Neural cell (in vitro differentiated cells): ENCODE measurements at regions not wholly inside any gene's neighbourhood (a gene's known extent, or its start where the extent isn't known, plus 50 kb on each side); places are given as distances from the start of the nearest gene placed in this dataset.

Source experiments
- EP300 ChIP-seq: fragments of 450-650 bp; conservative IDR thresholded peaks from 2 replicates; pipeline ENCODE4 v1.6.1; 2014; ENCODE audit warnings: antibody characterized with exemption, mild to moderate bottlenecking, moderate library complexity; ENCODE audit not compliant: poor library complexity, severe bottlenecking
- EZH2 ChIP-seq: fragments of 200-600, 300-800 bp; shearing (Covaris generic), sonication (generic); IDR thresholded peaks from 2 replicates; pipeline ENCODE4 v1.6.1; 2014; ENCODE audit warnings: antibody characterized with exemption, low read length, borderline replicate concordance, mild to moderate bottlenecking; ENCODE audit not compliant: insufficient read depth, poor library complexity, severe bottlenecking
- MXI1 ChIP-seq: fragments of 450-650 bp; conservative IDR thresholded peaks from 2 replicates; pipeline ENCODE4 v1.6.1; 2014; ENCODE audit warnings: antibody characterized with exemption, mild to moderate bottlenecking; ENCODE audit not compliant: poor library complexity, severe bottlenecking
- POLR2AphosphoS5 ChIP-seq: IDR thresholded peaks from 2 replicates; pipeline ENCODE4 v1.6.1; 2012
- RAD21 ChIP-seq: fragments of 450-650 bp; conservative IDR thresholded peaks from 2 replicates; pipeline ENCODE4 v1.6.1; 2014; ENCODE audit warnings: antibody characterized with exemption, mild to moderate bottlenecking, moderate library complexity
- SMC3 ChIP-seq: fragments of 450-650 bp; conservative IDR thresholded peaks from 2 replicates; pipeline ENCODE4 v1.6.1; 2014; ENCODE audit warnings: antibody characterized with exemption, mild to moderate bottlenecking, moderate library complexity; ENCODE audit not compliant: poor library complexity
- TAF1 ChIP-seq: IDR thresholded peaks from 2 replicates; pipeline ENCODE4 v1.6.1; 2012; ENCODE audit warnings: low read depth
- TF ChIP-seq, protein P1 (sequence below): fragments of 450-650 bp; IDR thresholded peaks from 2 replicates; pipeline ENCODE4 v1.5.1; 2014; ENCODE audit warnings: antibody characterized with exemption, mild to moderate bottlenecking, moderate library complexity; ENCODE audit not compliant: poor library complexity, severe bottlenecking
- TF ChIP-seq, protein P2 (sequence below): IDR thresholded peaks from 2 replicates; pipeline ENCODE4 v1.6.1; 2012; ENCODE audit warnings: borderline replicate concordance

DNA sequence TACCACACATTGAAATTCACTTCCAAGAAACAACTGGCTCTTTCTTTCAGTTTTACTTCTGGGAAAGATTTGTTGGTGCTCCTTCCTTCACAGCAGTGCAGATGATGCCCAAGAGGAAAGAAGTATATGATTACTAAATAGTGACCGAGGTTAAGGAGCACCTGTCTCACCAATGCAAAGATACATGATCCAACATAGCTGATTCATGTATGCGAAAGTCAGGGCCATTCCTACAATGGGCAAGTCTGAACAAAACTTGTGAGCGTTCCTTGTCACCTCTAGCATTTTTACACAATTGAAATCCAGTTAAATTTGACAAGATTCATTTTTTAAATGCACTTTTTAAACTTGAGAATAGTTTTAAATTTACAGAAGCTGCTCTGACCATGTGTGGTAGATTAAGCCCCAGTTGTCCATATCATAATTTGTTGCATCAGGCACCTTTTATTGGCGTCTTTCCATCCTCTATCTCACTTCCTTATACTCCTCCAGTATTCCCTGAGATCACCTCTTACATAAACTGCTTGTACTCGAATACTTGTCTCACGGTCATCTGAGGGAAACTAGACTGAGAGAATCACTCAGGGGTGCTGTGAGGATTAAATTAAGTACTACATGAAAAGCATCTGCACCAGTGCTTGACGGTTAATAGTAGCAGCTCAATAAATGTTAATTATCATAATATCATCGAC lies 438.8 kb upstream of the CDH20 start:
- TF ChIP-seq EZH2, result no peak
- no peak for TF ChIP-seq EP300
- TF ChIP-seq POLR2AphosphoS5, result no peak
- TF ChIP-seq, protein P1, sequence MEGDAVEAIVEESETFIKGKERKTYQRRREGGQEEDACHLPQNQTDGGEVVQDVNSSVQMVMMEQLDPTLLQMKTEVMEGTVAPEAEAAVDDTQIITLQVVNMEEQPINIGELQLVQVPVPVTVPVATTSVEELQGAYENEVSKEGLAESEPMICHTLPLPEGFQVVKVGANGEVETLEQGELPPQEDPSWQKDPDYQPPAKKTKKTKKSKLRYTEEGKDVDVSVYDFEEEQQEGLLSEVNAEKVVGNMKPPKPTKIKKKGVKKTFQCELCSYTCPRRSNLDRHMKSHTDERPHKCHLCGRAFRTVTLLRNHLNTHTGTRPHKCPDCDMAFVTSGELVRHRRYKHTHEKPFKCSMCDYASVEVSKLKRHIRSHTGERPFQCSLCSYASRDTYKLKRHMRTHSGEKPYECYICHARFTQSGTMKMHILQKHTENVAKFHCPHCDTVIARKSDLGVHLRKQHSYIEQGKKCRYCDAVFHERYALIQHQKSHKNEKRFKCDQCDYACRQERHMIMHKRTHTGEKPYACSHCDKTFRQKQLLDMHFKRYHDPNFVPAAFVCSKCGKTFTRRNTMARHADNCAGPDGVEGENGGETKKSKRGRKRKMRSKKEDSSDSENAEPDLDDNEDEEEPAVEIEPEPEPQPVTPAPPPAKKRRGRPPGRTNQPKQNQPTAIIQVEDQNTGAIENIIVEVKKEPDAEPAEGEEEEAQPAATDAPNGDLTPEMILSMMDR, result no peak
- TF ChIP-seq RAD21, result no peak
- TF ChIP-seq, protein P2, sequence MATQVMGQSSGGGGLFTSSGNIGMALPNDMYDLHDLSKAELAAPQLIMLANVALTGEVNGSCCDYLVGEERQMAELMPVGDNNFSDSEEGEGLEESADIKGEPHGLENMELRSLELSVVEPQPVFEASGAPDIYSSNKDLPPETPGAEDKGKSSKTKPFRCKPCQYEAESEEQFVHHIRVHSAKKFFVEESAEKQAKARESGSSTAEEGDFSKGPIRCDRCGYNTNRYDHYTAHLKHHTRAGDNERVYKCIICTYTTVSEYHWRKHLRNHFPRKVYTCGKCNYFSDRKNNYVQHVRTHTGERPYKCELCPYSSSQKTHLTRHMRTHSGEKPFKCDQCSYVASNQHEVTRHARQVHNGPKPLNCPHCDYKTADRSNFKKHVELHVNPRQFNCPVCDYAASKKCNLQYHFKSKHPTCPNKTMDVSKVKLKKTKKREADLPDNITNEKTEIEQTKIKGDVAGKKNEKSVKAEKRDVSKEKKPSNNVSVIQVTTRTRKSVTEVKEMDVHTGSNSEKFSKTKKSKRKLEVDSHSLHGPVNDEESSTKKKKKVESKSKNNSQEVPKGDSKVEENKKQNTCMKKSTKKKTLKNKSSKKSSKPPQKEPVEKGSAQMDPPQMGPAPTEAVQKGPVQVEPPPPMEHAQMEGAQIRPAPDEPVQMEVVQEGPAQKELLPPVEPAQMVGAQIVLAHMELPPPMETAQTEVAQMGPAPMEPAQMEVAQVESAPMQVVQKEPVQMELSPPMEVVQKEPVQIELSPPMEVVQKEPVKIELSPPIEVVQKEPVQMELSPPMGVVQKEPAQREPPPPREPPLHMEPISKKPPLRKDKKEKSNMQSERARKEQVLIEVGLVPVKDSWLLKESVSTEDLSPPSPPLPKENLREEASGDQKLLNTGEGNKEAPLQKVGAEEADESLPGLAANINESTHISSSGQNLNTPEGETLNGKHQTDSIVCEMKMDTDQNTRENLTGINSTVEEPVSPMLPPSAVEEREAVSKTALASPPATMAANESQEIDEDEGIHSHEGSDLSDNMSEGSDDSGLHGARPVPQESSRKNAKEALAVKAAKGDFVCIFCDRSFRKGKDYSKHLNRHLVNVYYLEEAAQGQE, result no peak
- no peak for TF ChIP-seq TAF1
- no peak for TF ChIP-seq MXI1
- TF ChIP-seq SMC3, result no peak
